PFSK-1 (cell line): ENCODE measurements at regions not wholly inside any gene's neighbourhood (a gene's known extent, or its start where the extent isn't known, plus 50 kb on each side); places are given as distances from the start of the nearest gene placed in this dataset.

ENCODE experiments used
- FOXP2 ChIP-seq: optimal IDR thresholded peaks from 2 replicates; pipeline ENCODE3; 2011; ENCODE audit warnings: borderline replicate concordance, control low read depth, inconsistent platforms; ENCODE audit not compliant: insufficient read depth; ENCODE audit errors: extremely low read length, extremely low read depth
- POLR2AphosphoS5 ChIP-seq: IDR thresholded peaks from 2 replicates; pipeline ENCODE4 v1.6.1; 2012; ENCODE audit warnings: low read depth, mild to moderate bottlenecking, control low read depth, low read length, moderate library complexity
- SIN3A ChIP-seq: IDR thresholded peaks from 2 replicates; pipeline ENCODE4 v1.6.1; 2012; ENCODE audit warnings: mild to moderate bottlenecking, low read length, moderate library complexity, borderline replicate concordance; ENCODE audit not compliant: insufficient read depth
- TAF1 ChIP-seq: IDR thresholded peaks from 2 replicates; pipeline ENCODE4 v1.6.1; 2012; ENCODE audit warnings: low read length, control low read depth, borderline replicate concordance; ENCODE audit not compliant: insufficient read depth
- TF ChIP-seq, protein P1 (sequence below), 2 experiments: IDR thresholded peaks; 2 replicates each; pipeline versions ENCODE4 v1.6.1 to v1.8.0; 2011 to 2012; ENCODE audit warnings: low read depth in 2 of 2, low read length in 2 of 2, control low read depth in 1 of 2, inconsistent platforms in 1 of 2, mild to moderate bottlenecking in 1 of 2, moderate library complexity in 1 of 2; ENCODE audit not compliant: insufficient read depth in 1 of 2

- TF ChIP-seq POLR2AphosphoS5 (no peak), SIN3A (no peak), TAF1 (no peak), FOXP2 (no peak)
- TF ChIP-seq, protein P1, sequence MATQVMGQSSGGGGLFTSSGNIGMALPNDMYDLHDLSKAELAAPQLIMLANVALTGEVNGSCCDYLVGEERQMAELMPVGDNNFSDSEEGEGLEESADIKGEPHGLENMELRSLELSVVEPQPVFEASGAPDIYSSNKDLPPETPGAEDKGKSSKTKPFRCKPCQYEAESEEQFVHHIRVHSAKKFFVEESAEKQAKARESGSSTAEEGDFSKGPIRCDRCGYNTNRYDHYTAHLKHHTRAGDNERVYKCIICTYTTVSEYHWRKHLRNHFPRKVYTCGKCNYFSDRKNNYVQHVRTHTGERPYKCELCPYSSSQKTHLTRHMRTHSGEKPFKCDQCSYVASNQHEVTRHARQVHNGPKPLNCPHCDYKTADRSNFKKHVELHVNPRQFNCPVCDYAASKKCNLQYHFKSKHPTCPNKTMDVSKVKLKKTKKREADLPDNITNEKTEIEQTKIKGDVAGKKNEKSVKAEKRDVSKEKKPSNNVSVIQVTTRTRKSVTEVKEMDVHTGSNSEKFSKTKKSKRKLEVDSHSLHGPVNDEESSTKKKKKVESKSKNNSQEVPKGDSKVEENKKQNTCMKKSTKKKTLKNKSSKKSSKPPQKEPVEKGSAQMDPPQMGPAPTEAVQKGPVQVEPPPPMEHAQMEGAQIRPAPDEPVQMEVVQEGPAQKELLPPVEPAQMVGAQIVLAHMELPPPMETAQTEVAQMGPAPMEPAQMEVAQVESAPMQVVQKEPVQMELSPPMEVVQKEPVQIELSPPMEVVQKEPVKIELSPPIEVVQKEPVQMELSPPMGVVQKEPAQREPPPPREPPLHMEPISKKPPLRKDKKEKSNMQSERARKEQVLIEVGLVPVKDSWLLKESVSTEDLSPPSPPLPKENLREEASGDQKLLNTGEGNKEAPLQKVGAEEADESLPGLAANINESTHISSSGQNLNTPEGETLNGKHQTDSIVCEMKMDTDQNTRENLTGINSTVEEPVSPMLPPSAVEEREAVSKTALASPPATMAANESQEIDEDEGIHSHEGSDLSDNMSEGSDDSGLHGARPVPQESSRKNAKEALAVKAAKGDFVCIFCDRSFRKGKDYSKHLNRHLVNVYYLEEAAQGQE (IDR thresholded peaks at IDR 0.05; ENCODE audit: insufficient read depth in 1 of 2, low read depth in 2 of 2, low read length in 2 of 2), result no peak
Observed at GRCh38 chr7:156423876-156424275, 216.7 kb upstream of the RNF32 start.

DNA sequence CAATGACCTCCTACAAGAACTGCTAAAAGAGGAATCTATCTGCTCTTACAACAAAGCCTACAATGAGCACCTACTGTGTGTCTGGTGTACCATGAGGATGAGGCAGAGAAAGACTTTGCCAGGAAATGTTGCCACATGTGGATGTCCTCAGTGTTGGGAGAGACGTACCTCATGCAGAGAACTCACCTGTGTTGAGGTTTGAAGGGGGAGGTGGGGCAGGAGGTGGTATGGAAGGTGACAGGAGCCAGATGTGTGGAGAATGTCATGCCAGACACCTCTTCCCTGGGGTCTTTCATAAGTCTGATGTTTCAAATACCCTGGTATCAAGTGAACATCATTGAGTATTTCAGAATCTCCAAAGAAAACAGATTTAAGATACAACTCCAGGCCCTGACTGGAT, 220.1 kb upstream of the RNF32 start:
- TF ChIP-seq FOXP2, result no peak
- no peak for TF ChIP-seq SIN3A
- TF ChIP-seq, protein P1 (IDR thresholded peaks at IDR 0.05; ENCODE audit: insufficient read depth in 1 of 2, low read depth in 2 of 2, low read length in 2 of 2), result no peak
- TF ChIP-seq POLR2AphosphoS5, result no peak
- TF ChIP-seq TAF1, result no peak

- TF ChIP-seq TAF1 (no peak), FOXP2 (no peak), SIN3A (no peak), POLR2AphosphoS5 (no peak)
- TF ChIP-seq, protein P1 (IDR thresholded peaks at IDR 0.05; ENCODE audit: insufficient read depth in 1 of 2, low read depth in 2 of 2, low read length in 2 of 2), result no peak
Observed at GRCh38 chr7:156419782-156420181, 220.8 kb upstream of the RNF32 start.

- TF ChIP-seq, protein P1 (IDR thresholded peaks at IDR 0.05; ENCODE audit: insufficient read depth in 1 of 2, low read depth in 2 of 2, low read length in 2 of 2), result no peak
- TF ChIP-seq TAF1, result no peak
- TF ChIP-seq FOXP2, result no peak
- no peak for TF ChIP-seq SIN3A
- TF ChIP-seq POLR2AphosphoS5, result no peak
Observed at GRCh38 chr7:156402255-156402654, 238.3 kb upstream of the RNF32 start.

- TF ChIP-seq FOXP2 (no peak), TAF1 (no peak), POLR2AphosphoS5 (no peak), SIN3A (no peak)
- TF ChIP-seq, protein P1 (IDR thresholded peaks at IDR 0.05; ENCODE audit: insufficient read depth in 1 of 2, low read depth in 2 of 2, low read length in 2 of 2), result no peak
Observed at GRCh38 chr7:156401617-156402016, 239.0 kb upstream of the RNF32 start.
